Hepatocyte (in vitro differentiated cells): ENCODE measurements at regions not wholly inside any gene's neighbourhood (a gene's known extent, or its start where the extent isn't known, plus 50 kb on each side); places are given as distances from the start of the nearest gene placed in this dataset.

Experiments
- EZH2 ChIP-seq: fragments of 200-600 bp; sonication (generic); IDR thresholded peaks from 2 replicates; pipeline ENCODE4 v1.6.1; 2016; ENCODE audit warnings: antibody characterized with exemption, mild to moderate bottlenecking, borderline replicate concordance
- EZH2phosphoT487 ChIP-seq: fragments of 200-600 bp; sonication (generic); IDR thresholded peaks from one replicate; pipeline ENCODE4 v1.6.1; 2018; ENCODE audit warnings: antibody characterized with exemption, mild to moderate bottlenecking, low read depth, moderate library complexity; ENCODE audit not compliant: unreplicated experiment, severe bottlenecking
- TF ChIP-seq, protein P1 (sequence below): fragments of 200-600 bp; sonication (generic); IDR thresholded peaks from 2 replicates; pipeline ENCODE4 v1.5.1; 2016; ENCODE audit warnings: antibody characterized with exemption, mild to moderate bottlenecking; ENCODE audit not compliant: poor library complexity

DNA sequence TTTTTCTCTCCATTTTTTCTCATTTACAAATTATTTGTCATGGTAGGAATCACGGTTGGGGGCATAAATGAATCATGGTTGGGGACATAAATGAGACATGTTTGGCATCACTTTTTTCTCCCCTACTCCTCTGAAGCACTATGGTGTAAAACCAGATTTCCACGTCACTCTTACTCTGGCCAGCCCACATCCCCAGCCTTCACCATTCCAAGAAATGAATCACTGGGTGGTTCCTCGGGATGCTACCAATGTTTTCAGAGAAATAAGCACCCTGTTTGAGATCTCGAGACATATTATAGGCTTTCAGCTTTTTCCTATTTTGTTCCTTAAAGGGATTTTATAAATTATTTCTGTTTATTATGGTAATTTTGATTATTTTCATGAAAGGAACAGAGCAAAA is 155.0 kb upstream of the SLC8A1 start:
- TF ChIP-seq, protein P1, sequence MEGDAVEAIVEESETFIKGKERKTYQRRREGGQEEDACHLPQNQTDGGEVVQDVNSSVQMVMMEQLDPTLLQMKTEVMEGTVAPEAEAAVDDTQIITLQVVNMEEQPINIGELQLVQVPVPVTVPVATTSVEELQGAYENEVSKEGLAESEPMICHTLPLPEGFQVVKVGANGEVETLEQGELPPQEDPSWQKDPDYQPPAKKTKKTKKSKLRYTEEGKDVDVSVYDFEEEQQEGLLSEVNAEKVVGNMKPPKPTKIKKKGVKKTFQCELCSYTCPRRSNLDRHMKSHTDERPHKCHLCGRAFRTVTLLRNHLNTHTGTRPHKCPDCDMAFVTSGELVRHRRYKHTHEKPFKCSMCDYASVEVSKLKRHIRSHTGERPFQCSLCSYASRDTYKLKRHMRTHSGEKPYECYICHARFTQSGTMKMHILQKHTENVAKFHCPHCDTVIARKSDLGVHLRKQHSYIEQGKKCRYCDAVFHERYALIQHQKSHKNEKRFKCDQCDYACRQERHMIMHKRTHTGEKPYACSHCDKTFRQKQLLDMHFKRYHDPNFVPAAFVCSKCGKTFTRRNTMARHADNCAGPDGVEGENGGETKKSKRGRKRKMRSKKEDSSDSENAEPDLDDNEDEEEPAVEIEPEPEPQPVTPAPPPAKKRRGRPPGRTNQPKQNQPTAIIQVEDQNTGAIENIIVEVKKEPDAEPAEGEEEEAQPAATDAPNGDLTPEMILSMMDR: no peak
- TF ChIP-seq EZH2phosphoT487: no peak
- TF ChIP-seq EZH2: no peak
